GM23248 (cell line): ENCODE measurements at regions not wholly inside any gene's neighbourhood (a gene's known extent, or its start where the extent isn't known, plus 50 kb on each side); places are given as distances from the start of the nearest gene placed in this dataset.

Experiments used
- DNase-seq: peaks from one replicate; pipeline ENCODE4 v3.0.0-alpha.2; 2015
- H2AFZ ChIP-seq: fragments of 200-600 bp; sonication (generic); 2 replicates; pipeline ENCODE4 v1.6.1; 2016; ENCODE audit warnings: antibody characterized with exemption
- H3F3A ChIP-seq: fragments of 200-600 bp; sonication (generic); 2 replicates; pipeline ENCODE4 v1.6.1; 2016; ENCODE audit warnings: mild to moderate bottlenecking, antibody characterized with exemption, mixed run types; ENCODE audit not compliant: insufficient read depth
- H3K27ac ChIP-seq: fragments of 200-600 bp; sonication (generic); 2 replicates; pipeline ENCODE4 v1.5.1; 2016; ENCODE audit warnings: mild to moderate bottlenecking
- H3K27me3 ChIP-seq: fragments of 200-600 bp; sonication (generic); replicated peaks from 2 replicates; pipeline ENCODE4 v1.6.1; 2016; ENCODE audit warnings: mild to moderate bottlenecking; ENCODE audit not compliant: insufficient read depth
- H3K36me3 ChIP-seq: fragments of 200-600 bp; sonication (generic); 2 replicates; pipeline ENCODE4 v1.6.1; 2016; ENCODE audit warnings: low read depth, mild to moderate bottlenecking
- H3K4me1 ChIP-seq: fragments of 200-600 bp; sonication (generic); 2 replicates; pipeline ENCODE4 v1.6.1; 2016; ENCODE audit warnings: mild to moderate bottlenecking; ENCODE audit not compliant: insufficient read depth
- H3K4me2 ChIP-seq: fragments of 200-600 bp; sonication (generic); one replicate; pipeline ENCODE4 v1.6.1; 2016; ENCODE audit warnings: mild to moderate bottlenecking; ENCODE audit not compliant: unreplicated experiment
- H3K4me3 ChIP-seq: fragments of 200-600 bp; sonication (generic); 2 replicates; pipeline ENCODE4 v1.5.1; 2016; ENCODE audit warnings: mild to moderate bottlenecking
- H3K79me2 ChIP-seq: fragments of 200-600 bp; sonication (generic); 2 replicates; pipeline ENCODE4 v1.6.1; 2016; ENCODE audit warnings: mild to moderate bottlenecking; ENCODE audit not compliant: insufficient read depth
- H3K9ac ChIP-seq: fragments of 200-600 bp; sonication (generic); 2 replicates; pipeline ENCODE4 v1.6.1; 2016; ENCODE audit warnings: mild to moderate bottlenecking
- H3K9me2 ChIP-seq: fragments of 200-600 bp; sonication (generic); 2 replicates; pipeline ENCODE4 v1.6.1; 2016; ENCODE audit warnings: mixed run types, mild to moderate bottlenecking, moderate library complexity; ENCODE audit not compliant: insufficient read depth
- H3K9me3 ChIP-seq: fragments of 200-600 bp; sonication (generic); one replicate; pipeline ENCODE4 v1.6.1; 2017; ENCODE audit warnings: low read depth
- H4K20me1 ChIP-seq: fragments of 200-600 bp; sonication (generic); 2 replicates; pipeline ENCODE4 v1.6.0; 2016; ENCODE audit not compliant: insufficient read depth
- EZH2 ChIP-seq: fragments of 200-600 bp; sonication (generic); IDR thresholded peaks from 2 replicates; pipeline ENCODE4 v1.6.1; 2018; ENCODE audit warnings: antibody characterized with exemption, mild to moderate bottlenecking; ENCODE audit not compliant: insufficient read depth, poor library complexity, severe bottlenecking
- EZH2phosphoT487 ChIP-seq: fragments of 200-600 bp; sonication (generic); IDR thresholded peaks from 2 replicates; pipeline ENCODE4 v1.6.1; 2018; ENCODE audit warnings: antibody characterized with exemption, moderate library complexity, mild to moderate bottlenecking, low read depth; ENCODE audit not compliant: insufficient read depth
- WGBS, 2 experiments: methylation state at CpG; one replicate each; pipeline ENCODE4 v1.1.6; 2015 to 2017; ENCODE audit warnings: low lambda C conversion rate in 2 of 2, low coverage in 1 of 2; ENCODE audit errors: missing lambda C conversion rate in 2 of 2; 5-methylcytosine and 5-hydroxymethylcytosine counted together
- in situ Hi-C: fragments of 300-500 bp; cut with MboI; formaldehyde crosslinking; loops from 2 replicates; pipeline ENCODE4 v1.15.0; 2020

DNA sequence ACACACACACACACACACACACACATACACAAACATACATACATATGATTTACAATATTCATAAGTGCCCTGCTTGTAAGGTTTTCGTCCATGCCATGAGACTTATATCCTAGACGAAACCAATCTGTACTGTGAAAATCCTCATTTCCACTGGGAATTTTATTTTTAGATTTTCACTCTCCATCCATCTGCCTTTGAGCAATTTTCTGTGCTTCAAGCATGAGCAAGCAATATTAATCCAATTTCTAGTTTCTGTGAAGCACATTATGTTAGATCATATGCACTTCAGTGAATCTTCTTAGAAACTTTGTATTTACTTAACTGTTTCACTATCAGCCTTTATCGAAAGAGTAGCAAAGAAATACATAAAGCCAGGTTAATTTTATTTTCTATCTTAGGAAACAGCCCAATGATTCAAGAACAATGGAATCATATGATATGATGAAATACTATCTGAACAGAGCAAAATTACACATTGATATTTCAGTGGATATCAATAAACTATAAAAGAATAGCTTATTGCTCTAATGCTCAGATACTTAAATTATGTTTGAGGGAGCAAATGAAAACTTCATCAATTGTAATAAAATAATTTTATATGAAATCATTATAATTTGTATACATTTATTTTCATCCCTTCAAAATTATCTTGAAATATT lies 1100.7 kb upstream of the MIR17HG start:
- 60 to 74% methylated on average over 3 of the region's 3 CpGs for WGBS, 2 experiments
- no peak for TF ChIP-seq EZH2phosphoT487
- no peak for TF ChIP-seq EZH2
- no peaks in the 10 kb centered on the region; the same call in 1 of the 2 replicates for H3K9me2 ChIP-seq
- no peaks in the 10 kb centered on the region for H3F3A ChIP-seq
- no peaks in the 10 kb centered on the region for H3K4me1 ChIP-seq
- no peak overlapping the region for H3K4me3 ChIP-seq
- H3K27ac ChIP-seq: no peak overlapping the region
- H3K79me2 ChIP-seq: no peaks in the 10 kb centered on the region
- in situ Hi-C loops: no loop called here
- H3K9me3 ChIP-seq: no peaks in the 10 kb centered on the region
- no peaks in the 10 kb centered on the region for H3K27me3 ChIP-seq
- H4K20me1 ChIP-seq: no peaks in the 10 kb centered on the region
- H3K36me3 ChIP-seq: no peaks in the 10 kb centered on the region
- H2AFZ ChIP-seq: no peak overlapping the region
- no peak overlapping the region for H3K4me2 ChIP-seq
- DNase-seq: no peak
- no peak overlapping the region for H3K9ac ChIP-seq

DNA sequence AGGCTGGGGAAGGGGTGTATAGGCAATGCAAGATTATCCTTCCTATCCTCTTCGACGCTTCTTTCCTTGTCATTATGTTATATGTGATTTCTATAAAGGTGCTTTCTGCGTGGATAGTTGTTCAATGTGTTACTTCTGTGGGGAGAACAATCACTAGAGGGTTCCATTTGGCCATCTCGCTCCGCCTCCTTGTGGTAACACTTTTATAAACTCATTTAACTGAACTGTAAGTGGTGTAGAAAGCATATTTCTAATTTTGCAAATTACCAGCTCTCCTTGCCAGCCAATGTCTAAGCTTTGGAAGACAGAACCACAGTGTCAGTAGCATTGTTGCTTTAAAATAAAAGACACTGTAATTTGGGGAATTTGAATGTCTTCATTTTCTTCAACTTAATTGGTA lies 1093.7 kb upstream of the MIR17HG start:
- no peak for DNase-seq
- no peak overlapping the region for H3K9ac ChIP-seq
- H3K4me1 ChIP-seq: no peaks in the 10 kb centered on the region
- no peak overlapping the region for H3K4me3 ChIP-seq
- no peaks in the 10 kb centered on the region for H3K27me3 ChIP-seq
- H2AFZ ChIP-seq: no peak overlapping the region
- H3K9me3 ChIP-seq: peaks cover 2% of the 10 kb centered on the region
- WGBS, 2 experiments: 73 to 78% methylated on average over 5 of the region's 5 CpGs
- H3K27ac ChIP-seq: no peak overlapping the region
- no peaks in the 10 kb centered on the region for H3K36me3 ChIP-seq
- H4K20me1 ChIP-seq: no peaks in the 10 kb centered on the region
- H3K79me2 ChIP-seq: no peaks in the 10 kb centered on the region
- no peaks in the 10 kb centered on the region for H3K9me2 ChIP-seq
- in situ Hi-C loops: no loop called here
- H3K4me2 ChIP-seq: no peak overlapping the region
- TF ChIP-seq EZH2phosphoT487 (no peak), EZH2 (no peak)
- H3F3A ChIP-seq: no peaks in the 10 kb centered on the region

DNA sequence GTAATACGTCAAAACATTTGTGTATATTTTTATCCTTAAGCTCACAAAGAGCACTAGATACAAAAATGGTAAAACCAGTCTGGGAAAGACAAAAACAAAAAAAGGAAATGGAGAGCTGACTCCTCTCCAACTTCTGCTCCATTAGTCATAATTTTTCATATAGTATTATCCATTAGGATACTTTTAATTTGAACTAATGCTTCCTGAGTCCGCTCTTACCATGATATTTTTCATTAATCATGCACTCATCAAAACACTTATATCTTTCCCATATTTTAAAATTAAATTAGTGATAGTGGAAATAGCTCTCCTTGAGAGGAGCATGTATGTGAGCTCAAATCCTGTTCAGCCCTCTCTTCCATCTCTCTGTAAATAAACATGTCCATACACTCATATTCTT lies 1093.0 kb upstream of the MIR17HG start:
- TF ChIP-seq EZH2phosphoT487 (no peak), EZH2 (no peak)
- no peak overlapping the region for H2AFZ ChIP-seq
- no peaks in the 10 kb centered on the region for H3K27me3 ChIP-seq
- no peaks in the 10 kb centered on the region for H3K4me1 ChIP-seq
- in situ Hi-C loops: no loop called here
- no peak overlapping the region for H3K27ac ChIP-seq
- DNase-seq: no peak
- no peak overlapping the region for H3K4me2 ChIP-seq
- H3K79me2 ChIP-seq: no peaks in the 10 kb centered on the region
- no peaks in the 10 kb centered on the region for H3K36me3 ChIP-seq
- no peak overlapping the region for H3K4me3 ChIP-seq
- H4K20me1 ChIP-seq: no peaks in the 10 kb centered on the region
- H3F3A ChIP-seq: no peaks in the 10 kb centered on the region
- H3K9me3 ChIP-seq: peaks cover 2% of the 10 kb centered on the region
- no peak overlapping the region for H3K9ac ChIP-seq
- H3K9me2 ChIP-seq: no peaks in the 10 kb centered on the region
- WGBS, 2 experiments: 74 to 76% methylated on average over 2 of the region's 2 CpGs

DNA sequence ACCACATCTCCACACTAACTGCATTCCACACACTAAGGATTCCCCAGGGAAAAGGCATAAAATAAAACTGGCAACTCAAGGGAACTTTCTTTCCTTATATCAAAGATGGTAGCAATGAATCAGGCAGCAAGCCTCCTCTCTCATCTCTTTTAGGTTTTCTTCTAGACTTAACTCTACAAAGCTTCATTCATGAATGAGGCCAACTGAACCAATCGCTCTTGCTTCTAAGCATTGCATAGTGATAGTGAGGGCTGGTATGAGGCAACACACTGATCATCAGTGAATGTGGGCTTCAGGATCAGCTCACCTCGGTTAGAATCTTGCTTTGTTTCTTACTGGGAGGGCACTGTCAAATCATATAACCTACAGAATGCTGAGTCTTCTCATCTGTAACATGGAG lies 1090.7 kb upstream of the MIR17HG start:
- Histone ChIP-seq H3K4me2 (no peak overlapping the region), H3K27me3 (no peaks in the 10 kb centered on the region), H4K20me1 (no peaks in the 10 kb centered on the region), H3K9ac (no peak overlapping the region), H3K9me2 (no peaks in the 10 kb centered on the region), H3K36me3 (no peaks in the 10 kb centered on the region), H3K4me1 (no peaks in the 10 kb centered on the region), H2AFZ (no peak overlapping the region), H3F3A (no peaks in the 10 kb centered on the region), H3K27ac (no peak overlapping the region), H3K4me3 (no peak overlapping the region), H3K79me2 (no peaks in the 10 kb centered on the region), H3K9me3 (peaks cover 2% of the 10 kb centered on the region)
- in situ Hi-C loops: no loop called here
- WGBS, 2 experiments: 67 to 70% methylated on average over 2 of the region's 2 CpGs
- no peak for DNase-seq
- TF ChIP-seq EZH2 (no peak), EZH2phosphoT487 (no peak)

DNA sequence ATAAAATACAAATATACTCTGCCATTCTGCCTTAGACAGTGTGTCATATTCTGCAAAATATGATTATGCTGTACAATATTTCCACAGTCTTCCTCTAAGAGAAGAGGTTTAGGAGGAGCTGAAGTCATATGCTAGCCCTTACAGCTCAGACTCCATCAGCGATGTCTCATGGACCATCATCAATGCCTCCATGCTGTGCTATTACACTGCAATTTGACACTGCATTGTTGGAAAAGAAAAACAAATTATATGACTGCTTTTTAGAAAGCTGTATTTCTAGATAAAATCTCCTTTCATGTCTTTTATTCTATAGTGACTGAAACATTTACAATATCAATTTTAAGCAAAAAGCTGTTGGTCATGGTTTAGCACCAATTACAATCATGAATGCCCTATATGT lies 1089.4 kb upstream of the MIR17HG start:
- TF ChIP-seq EZH2 (no peak), EZH2phosphoT487 (no peak)
- H4K20me1 ChIP-seq: no peaks in the 10 kb centered on the region
- no peak for DNase-seq
- no peak overlapping the region for H3K9ac ChIP-seq
- no peaks in the 10 kb centered on the region for H3F3A ChIP-seq
- no peak overlapping the region for H3K4me2 ChIP-seq
- no peaks in the 10 kb centered on the region for H3K79me2 ChIP-seq
- in situ Hi-C loops: no loop called here
- H3K27me3 ChIP-seq: no peaks in the 10 kb centered on the region
- no peaks in the 10 kb centered on the region for H3K9me2 ChIP-seq
- H3K36me3 ChIP-seq: no peaks in the 10 kb centered on the region
- no peaks in the 10 kb centered on the region for H3K9me3 ChIP-seq
- H3K4me3 ChIP-seq: no peak overlapping the region
- H3K4me1 ChIP-seq: no peaks in the 10 kb centered on the region
- WGBS, 2 experiments: 97 to 100% methylated on average over 1 of the region's 1 CpG
- no peak overlapping the region for H3K27ac ChIP-seq
- no peak overlapping the region for H2AFZ ChIP-seq
